Activated T-cell treated with anti-CD3 and anti-CD28 coated beads, Interleukin-2, amount 50 U/mL, for 24 hours (primary cell): ENCODE measurements at regions not wholly inside any gene's neighbourhood (a gene's known extent, or its start where the extent isn't known, plus 50 kb on each side); places are given as distances from the start of the nearest gene placed in this dataset.
"Not testable (repeated sequence)": the region's sequence is repeated elsewhere in the genome, so short reads cannot be mapped to it uniquely, and the experiment has no call there.

ENCODE experiments used
- DNase-seq: peaks from one replicate; pipeline ENCODE4 v3.0.0-alpha.2; 2020
- H3K27ac Mint-ChIP-seq: 2 replicates; pipeline ENCODE4 v1.8.0; 2020; ENCODE audit warnings: mild to moderate bottlenecking, mixed read lengths
- H3K27me3 Mint-ChIP-seq: 2 replicates; pipeline ENCODE4 v1.8.0; 2020; ENCODE audit warnings: mixed read lengths
- H3K36me3 Mint-ChIP-seq: 2 replicates; pipeline ENCODE4 v1.8.0; 2020; ENCODE audit warnings: low read depth, mixed read lengths
- H3K4me1 Mint-ChIP-seq: 2 replicates; pipeline ENCODE4 v1.8.0; 2020; ENCODE audit warnings: low read depth, mixed read lengths
- H3K4me3 Mint-ChIP-seq: 2 replicates; pipeline ENCODE4 v1.8.0; 2020; ENCODE audit warnings: mild to moderate bottlenecking, moderate library complexity, mixed read lengths
- H3K9me3 Mint-ChIP-seq: 2 replicates; pipeline ENCODE4 v1.8.0; 2020; ENCODE audit warnings: mixed read lengths

- H3K27ac Mint-ChIP-seq, result no peak overlapping the region
- H3K9me3 Mint-ChIP-seq, result peaks cover 5% of the 10 kb centered on the region
- H3K4me1 Mint-ChIP-seq, result peaks cover 16% of the 10 kb centered on the region
- no peaks in the 10 kb centered on the region for H3K36me3 Mint-ChIP-seq
- no peak for DNase-seq
- no peak overlapping the region for H3K4me3 Mint-ChIP-seq
- no peaks in the 10 kb centered on the region for H3K27me3 Mint-ChIP-seq
Observed at GRCh38 chr1:192496369-192497056, 79.1 kb upstream of the RGS1 start.

GRCh38 chr1:192497214-192497794 lies 78.3 kb upstream of the RGS1 start:
- H3K9me3 Mint-ChIP-seq, result peaks cover 5% of the 10 kb centered on the region
- H3K27me3 Mint-ChIP-seq, result no peaks in the 10 kb centered on the region
- H3K36me3 Mint-ChIP-seq, result no peaks in the 10 kb centered on the region
- H3K4me1 Mint-ChIP-seq, result peaks cover 16% of the 10 kb centered on the region
- no peak overlapping the region for H3K4me3 Mint-ChIP-seq
- H3K27ac Mint-ChIP-seq, result no peak overlapping the region
- no peak for DNase-seq

DNA sequence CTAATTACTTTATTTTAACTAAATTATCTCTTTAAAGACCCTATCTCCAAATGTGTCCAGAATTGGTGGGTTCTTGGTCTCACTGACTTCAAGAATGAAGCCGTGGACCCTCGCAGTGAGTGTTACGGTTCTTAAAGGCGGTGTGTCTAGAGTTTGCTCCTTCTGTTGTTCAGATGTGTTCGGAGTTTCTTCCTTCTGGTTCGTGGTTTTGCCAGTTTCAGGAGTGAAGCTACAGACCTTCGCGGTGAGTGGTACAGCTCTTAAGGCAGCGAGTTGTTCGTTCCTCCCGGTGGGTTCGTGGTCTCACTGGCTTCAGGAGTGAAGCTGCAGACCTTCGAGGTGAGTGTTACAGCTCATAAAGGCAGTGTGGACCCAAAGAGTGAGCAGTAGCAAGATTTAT lies 77.5 kb upstream of the RGS1 start:
- not testable (repeated sequence) for H3K27ac Mint-ChIP-seq, H3K27me3 Mint-ChIP-seq, H3K4me3 Mint-ChIP-seq, DNase-seq, H3K9me3 Mint-ChIP-seq, H3K36me3 Mint-ChIP-seq
- H3K4me1 Mint-ChIP-seq, result peaks cover 16% of the 10 kb centered on the region

DNA sequence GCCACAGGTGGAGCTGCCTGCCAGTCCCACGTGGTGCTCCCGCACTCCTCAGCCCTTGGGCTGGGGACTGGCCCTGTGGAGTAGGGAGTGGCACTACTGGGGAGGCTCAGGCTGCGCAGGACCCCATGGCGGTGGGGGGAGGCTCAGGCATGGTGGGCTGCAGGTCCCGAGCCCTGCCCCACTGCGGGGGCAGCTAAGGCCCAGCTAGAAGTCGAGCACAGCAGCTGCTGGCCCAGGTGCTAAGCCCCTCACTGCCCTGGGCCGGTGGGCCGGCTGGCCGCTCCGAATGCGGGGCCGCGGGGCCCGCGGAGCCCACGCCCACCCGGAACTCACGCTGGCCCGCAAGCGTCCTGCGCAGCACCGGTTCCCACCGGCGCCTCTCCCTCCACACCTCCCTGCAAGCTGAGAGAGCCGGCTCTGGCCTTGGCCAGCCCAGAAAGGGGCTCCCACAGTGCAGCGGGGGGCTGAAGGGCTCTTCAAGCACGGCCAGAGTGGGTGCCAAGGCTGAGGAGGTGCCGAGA lies 76.5 kb upstream of the RGS1 start:
- H3K27me3 Mint-ChIP-seq, H3K4me3 Mint-ChIP-seq, H3K27ac Mint-ChIP-seq, H3K9me3 Mint-ChIP-seq, DNase-seq, H3K36me3 Mint-ChIP-seq: not testable (repeated sequence)
- peaks cover 16% of the 10 kb centered on the region for H3K4me1 Mint-ChIP-seq

GRCh38 chr1:192500541-192500940 lies 75.0 kb upstream of the RGS1 start:
- H3K27ac Mint-ChIP-seq, H3K9me3 Mint-ChIP-seq, H3K27me3 Mint-ChIP-seq, H3K4me3 Mint-ChIP-seq, H3K36me3 Mint-ChIP-seq, DNase-seq: not testable (repeated sequence)
- H3K4me1 Mint-ChIP-seq, result peaks cover 16% of the 10 kb centered on the region

DNA sequence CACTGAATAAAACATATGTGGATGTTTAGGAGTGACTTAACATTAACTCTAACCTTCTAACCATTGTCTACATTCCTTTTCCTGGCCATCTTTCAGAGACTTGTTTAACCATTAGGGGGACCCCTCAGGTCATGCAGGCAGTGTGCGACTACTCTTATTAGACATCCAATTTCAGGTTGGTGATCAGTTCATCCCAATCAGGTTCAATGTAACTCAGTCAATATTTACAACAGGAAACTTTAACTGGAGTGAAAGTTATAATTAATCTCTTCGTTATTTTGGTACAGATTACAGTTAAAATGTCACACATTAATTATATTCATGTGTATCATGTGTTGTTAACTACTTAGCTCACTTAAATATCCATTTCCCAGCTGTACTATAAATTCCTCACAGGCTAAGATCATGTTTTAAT lies 68.8 kb upstream of the RGS1 start:
- Mint-ChIP-seq H3K4me1 (no peaks in the 10 kb centered on the region), H3K9me3 (no peaks in the 10 kb centered on the region), H3K27me3 (no peaks in the 10 kb centered on the region), H3K36me3 (no peaks in the 10 kb centered on the region), H3K4me3 (no peak overlapping the region), H3K27ac (no peak overlapping the region)
- no peak for DNase-seq

- Mint-ChIP-seq H3K27ac (no peak overlapping the region), H3K36me3 (no peaks in the 10 kb centered on the region), H3K4me1 (peaks cover 41% of the 10 kb centered on the region), H3K27me3 (no peaks in the 10 kb centered on the region), H3K9me3 (no peaks in the 10 kb centered on the region), H3K4me3 (no peak overlapping the region)
- DNase-seq, result no peak
Observed at GRCh38 chr1:192512426-192513162, 63.0 kb upstream of the RGS1 start.

DNA sequence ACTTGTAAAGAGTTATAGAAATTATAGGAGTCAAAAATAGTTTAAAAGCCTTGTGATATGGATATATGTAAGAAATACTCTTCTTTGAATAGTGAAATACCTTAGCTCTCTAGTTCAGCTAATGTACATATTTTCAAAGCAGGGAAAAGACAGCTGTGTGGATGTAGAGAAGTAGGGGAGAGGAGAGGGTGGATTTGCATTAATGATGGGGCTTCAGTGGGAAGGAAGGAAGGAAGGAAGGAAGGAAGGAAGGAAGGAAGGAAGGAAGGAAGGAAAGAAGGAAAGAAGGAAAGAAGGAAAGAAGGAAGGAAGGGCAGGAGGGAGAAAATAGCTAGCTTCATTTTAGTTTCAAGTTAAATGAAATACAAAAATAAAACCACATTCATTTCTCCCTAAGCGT lies 62.4 kb upstream of the RGS1 start:
- Mint-ChIP-seq H3K9me3 (no peaks in the 10 kb centered on the region), H3K4me1 (peaks cover 43% of the 10 kb centered on the region), H3K27me3 (no peaks in the 10 kb centered on the region), H3K36me3 (no peaks in the 10 kb centered on the region), H3K27ac (no peak overlapping the region), H3K4me3 (no peak overlapping the region)
- no peak for DNase-seq

DNA sequence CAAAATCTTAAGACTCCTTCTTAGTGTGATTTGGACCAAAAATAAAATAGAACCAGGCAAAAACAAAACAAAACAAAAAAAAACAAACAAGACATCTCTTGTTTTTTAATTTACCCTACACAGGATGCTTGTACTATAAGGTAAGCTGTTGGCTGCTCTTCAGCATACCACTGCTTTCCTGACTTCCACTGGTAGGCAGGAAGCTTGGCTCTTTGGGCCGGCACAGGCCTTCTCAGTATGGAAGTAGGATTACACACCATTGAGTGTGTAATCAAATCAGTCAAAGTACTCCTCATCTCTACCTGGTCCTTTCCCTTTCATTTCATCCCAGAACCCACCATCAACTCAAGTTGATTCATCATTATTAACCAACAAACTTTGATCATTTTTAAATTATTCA lies 61.9 kb upstream of the RGS1 start:
- Mint-ChIP-seq H3K4me1 (peaks cover 46% of the 10 kb centered on the region), H3K9me3 (no peaks in the 10 kb centered on the region), H3K4me3 (no peak overlapping the region), H3K27ac (no peak overlapping the region), H3K27me3 (no peaks in the 10 kb centered on the region), H3K36me3 (no peaks in the 10 kb centered on the region)
- DNase-seq, result no peak

DNA sequence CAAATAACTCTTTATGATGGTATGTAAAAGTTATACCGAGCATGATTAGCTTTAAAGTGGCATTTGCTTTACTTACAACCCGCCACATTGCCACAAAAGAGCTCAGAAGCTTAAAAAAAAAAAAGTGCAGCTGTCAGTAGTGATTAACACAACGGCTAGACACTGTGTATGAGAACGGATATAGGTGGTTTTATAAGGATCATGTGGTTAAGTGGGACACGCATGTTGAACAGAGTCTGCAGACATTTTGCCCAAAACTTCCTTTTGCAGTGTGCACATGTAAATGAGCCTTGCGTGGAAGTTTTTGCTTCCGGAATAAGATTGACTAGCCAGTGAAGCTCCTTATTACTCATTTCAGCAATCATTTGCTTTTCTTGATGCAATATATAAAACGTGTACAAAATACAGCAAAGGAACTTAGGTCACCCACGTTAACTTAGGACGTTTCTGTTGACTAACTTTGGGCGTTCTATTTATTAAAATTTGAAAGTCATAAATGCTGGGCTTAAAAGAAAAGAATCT lies 58.7 kb upstream of the RGS1 start:
- no peak for DNase-seq
- Mint-ChIP-seq H3K36me3 (no peaks in the 10 kb centered on the region), H3K4me1 (peaks cover 69% of the 10 kb centered on the region), H3K27ac (peak overlapping the region; percentile 86), H3K9me3 (no peaks in the 10 kb centered on the region), H3K4me3 (peak overlapping the region; percentile 54), H3K27me3 (no peaks in the 10 kb centered on the region)

- peak overlapping the region; percentile 86 for H3K27ac Mint-ChIP-seq
- H3K4me1 Mint-ChIP-seq, result peaks cover 71% of the 10 kb centered on the region
- H3K4me3 Mint-ChIP-seq, result peak overlapping the region; percentile 13
- not testable (repeated sequence) for DNase-seq, H3K27me3 Mint-ChIP-seq, H3K36me3 Mint-ChIP-seq, H3K9me3 Mint-ChIP-seq
Observed at GRCh38 chr1:192517716-192518355, 57.7 kb upstream of the RGS1 start.

GRCh38 chr1:192518700-192519099 lies 56.9 kb upstream of the RGS1 start:
- Mint-ChIP-seq H3K36me3 (no peaks in the 10 kb centered on the region), H3K9me3 (no peaks in the 10 kb centered on the region), H3K4me1 (peaks cover 67% of the 10 kb centered on the region), H3K27me3 (no peaks in the 10 kb centered on the region), H3K4me3 (no peak overlapping the region), H3K27ac (no peak overlapping the region)
- no peak for DNase-seq

GRCh38 chr1:192521734-192522133 lies 53.8 kb upstream of the RGS1 start:
- peaks cover 47% of the 10 kb centered on the region for H3K4me1 Mint-ChIP-seq

DNA sequence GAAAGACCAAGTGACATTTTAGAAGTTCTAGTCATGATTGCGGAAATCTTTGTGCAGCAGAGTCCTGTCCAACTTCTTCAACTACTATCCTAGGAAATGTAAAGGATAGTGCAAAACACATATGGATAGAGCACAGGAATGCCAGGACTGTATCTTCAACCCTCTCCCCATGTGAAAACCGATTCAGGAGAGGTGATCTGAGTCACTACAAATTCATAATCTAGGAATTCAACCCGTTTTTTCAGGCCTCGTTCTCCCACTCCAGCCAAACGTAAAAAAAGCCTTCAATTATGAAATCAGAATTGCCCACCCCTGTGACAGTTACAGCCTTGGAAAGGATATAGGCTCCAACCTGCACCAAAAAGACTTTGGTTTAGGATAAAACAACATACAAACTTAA lies 52.9 kb upstream of the RGS1 start:
- H3K9me3 Mint-ChIP-seq, result no peaks in the 10 kb centered on the region
- H3K27me3 Mint-ChIP-seq, result no peaks in the 10 kb centered on the region
- no peaks in the 10 kb centered on the region for H3K36me3 Mint-ChIP-seq
- no peak for DNase-seq
- H3K27ac Mint-ChIP-seq, result no peak overlapping the region
- H3K4me3 Mint-ChIP-seq, result no peak overlapping the region
- H3K4me1 Mint-ChIP-seq, result peaks cover 38% of the 10 kb centered on the region

More at GRCh38 chr1:192521734-192522133, 53.8 kb upstream of the RGS1 start:
- no peaks in the 10 kb centered on the region for H3K9me3 Mint-ChIP-seq
- no peak overlapping the region for H3K27ac Mint-ChIP-seq
- DNase-seq, result no peak
- no peak overlapping the region for H3K4me3 Mint-ChIP-seq
- H3K36me3 Mint-ChIP-seq, result no peaks in the 10 kb centered on the region
- H3K27me3 Mint-ChIP-seq, result no peaks in the 10 kb centered on the region
